Activated CD8-positive, alpha-beta memory T cell treated with anti-CD3 and anti-CD28 coated beads, Interleukin-2, amount 50 U/mL, for 48 hours (primary cell): ENCODE measurements at regions not wholly inside any gene's neighbourhood (a gene's known extent, or its start where the extent isn't known, plus 50 kb on each side); places are given as distances from the start of the nearest gene placed in this dataset.

Source experiments
- DNase-seq: peaks from one replicate; pipeline ENCODE4 v3.0.0-alpha.2; 2020

GRCh38 chr1:56216218-56216617 lies 363.1 kb downstream of the PLPP3 start:
- DNase-seq: no peak

- DNase-seq: no peak
Observed at GRCh38 chr1:56215771-56216170, 363.6 kb downstream of the PLPP3 start.

DNA sequence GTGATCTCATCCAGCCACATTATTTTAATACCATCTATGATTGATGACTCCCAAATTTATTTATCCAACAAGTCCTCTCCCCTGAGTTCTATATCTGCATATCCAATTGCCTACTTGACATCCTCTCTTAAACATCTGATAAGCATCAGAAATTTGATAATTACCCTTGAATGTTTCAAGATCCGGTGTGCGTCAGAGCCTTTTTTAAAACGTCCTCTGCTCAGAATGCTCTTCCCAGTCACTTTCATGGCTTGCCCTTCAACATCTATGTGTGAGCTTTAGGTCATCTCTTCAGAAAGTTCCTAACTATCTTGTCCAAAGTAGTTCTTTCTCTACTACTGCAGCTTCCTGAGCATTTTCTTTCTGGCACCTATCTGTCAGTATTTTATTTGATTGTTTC lies 364.3 kb downstream of the PLPP3 start:
- no peak for DNase-seq

- no peak for DNase-seq
Observed at GRCh38 chr1:56213068-56213467, 366.3 kb downstream of the PLPP3 start.

DNA sequence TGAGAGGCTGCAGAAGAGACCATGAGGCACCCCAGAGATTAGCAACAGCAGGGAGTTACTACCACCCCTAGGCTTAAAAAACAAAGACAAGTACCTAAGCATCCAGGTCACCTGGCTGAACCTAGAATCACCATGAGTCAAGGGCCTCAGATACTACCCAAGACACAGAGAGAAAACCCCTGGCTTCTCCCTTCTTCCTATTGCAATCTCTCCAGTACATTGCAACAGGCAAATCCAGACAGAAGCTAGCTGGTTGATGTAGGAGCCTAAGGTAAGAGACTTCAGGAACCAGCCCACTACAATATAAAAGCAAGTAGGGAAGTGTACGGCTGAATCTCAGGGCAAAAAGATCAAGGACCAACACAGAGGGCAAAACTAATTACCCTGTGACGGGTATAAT lies 367.2 kb downstream of the PLPP3 start:
- DNase-seq: no peak

DNA sequence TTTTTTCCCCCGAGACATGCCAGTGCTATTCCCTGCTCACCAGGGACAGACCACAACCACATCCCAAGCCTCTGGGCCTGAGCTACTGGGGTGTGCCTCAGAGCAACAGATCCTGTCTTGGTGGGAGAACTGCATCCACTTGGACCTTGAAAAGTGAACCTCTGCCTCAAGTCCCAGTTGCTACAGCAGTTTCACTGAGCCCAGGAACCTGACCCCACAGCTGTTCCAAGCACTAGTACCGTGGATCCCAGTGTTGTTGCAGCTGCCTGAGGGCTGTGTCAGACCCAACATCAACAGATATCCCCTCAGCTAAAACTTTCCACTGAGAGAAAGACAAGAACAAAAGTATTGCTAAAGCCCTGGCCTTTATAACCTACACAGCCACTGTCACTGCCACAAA lies 373.0 kb downstream of the PLPP3 start:
- no peak for DNase-seq

- DNase-seq: no peak
Observed at GRCh38 chr1:56204206-56204605, 375.2 kb downstream of the PLPP3 start.

- no peak for DNase-seq
Observed at GRCh38 chr1:56202796-56203492, 376.4 kb downstream of the PLPP3 start.

DNA sequence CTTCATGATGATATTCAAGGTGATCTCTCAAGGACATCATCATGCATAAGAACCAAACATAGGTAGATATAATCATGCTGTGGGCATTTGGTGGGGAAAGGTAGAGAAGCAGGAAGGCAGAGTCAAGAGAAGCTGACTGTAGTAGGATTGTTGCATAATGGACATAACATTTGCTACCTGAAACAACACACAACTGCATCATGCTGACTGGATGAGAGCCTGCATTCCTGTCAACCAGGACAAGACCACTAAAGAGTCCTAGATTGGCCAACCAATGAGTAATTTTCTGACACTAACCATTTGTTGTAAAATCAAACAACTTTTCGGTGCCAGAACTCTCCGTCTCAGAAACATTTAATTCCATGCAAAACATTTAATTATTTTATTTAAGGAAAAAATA lies 377.2 kb downstream of the PLPP3 start:
- DNase-seq: no peak

DNA sequence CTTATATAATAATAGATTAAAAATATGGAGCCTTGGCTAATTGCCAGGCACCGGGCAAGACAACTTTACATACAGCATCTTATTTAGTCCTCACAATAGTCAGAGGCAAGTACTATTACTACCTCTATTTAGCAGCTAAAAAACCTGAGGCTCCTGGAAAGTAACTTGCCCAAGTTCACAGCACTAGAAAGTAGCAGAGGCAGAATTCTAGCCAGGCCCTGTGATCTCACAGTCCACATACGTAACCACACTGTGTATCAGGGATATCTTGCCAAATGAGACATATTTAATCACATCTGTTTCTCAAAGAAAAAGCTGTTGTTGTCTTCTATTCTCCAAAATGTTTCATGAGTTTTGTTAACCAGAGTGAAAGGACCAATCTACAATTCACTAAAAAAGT lies 378.5 kb downstream of the PLPP3 start:
- DNase-seq: no peak

DNA sequence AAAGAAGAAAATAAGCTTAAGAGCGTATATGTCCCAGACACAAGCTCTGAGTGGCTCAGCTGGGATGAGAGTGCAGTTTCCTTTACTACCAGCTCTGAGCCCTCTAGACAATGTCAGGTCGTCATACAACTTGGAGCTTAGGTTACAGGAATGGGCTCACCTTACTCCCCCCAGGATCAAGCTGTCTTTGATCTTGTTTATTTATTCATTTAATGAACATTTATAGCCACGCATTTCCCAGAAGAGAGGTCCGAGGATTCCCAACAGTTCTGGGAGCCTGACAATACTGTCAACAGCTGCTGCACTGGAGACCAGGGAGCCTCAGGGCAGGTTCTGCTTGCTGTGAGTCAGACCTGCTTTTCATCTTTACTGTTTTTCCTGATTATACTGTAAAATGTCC lies 378.9 kb downstream of the PLPP3 start:
- no peak for DNase-seq

DNA sequence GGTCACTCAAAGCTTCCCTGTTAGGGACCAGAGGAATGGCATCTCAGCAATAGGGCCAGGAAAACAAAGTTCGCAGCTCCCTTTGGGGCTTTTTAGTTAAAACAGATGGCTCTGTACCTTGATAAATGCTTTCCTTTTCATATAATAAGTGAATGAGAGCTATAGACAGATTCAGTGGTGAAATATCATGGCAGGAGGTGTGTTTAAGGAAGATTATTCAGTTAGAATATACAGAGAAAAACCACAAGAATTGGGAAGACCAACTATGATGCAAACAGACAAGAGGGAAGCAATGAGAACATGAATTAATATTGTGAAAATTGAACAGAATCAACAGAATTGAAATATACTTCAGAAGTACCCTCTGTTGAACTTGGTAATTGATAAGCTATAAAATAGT lies 379.4 kb downstream of the PLPP3 start:
- DNase-seq: no peak

GRCh38 chr1:56199061-56199460 lies 380.3 kb downstream of the PLPP3 start:
- no peak for DNase-seq

GRCh38 chr1:56197946-56198345 lies 381.4 kb downstream of the PLPP3 start:
- DNase-seq: no peak

DNA sequence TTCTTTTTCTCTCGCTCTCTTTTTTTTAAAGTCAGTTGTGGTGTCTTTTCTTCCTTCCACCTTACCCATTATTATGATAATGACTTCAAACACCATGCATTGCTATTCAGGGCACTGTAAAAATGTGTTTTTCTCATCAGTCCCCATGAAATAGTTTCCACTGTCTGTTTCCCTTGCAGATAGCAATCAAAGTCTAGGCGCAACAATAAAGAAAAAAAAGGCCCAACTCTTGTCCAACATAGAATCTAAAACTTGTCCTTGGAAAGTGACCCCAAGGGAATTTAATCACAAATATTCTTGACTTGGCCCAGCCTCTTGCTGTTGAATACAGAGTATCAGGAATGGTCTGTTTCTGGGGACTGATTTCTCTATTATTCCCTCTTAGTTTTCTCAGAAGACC lies 382.5 kb downstream of the PLPP3 start:
- DNase-seq: no peak

GRCh38 chr1:56194701-56195300 lies 384.6 kb downstream of the PLPP3 start:
- no peak for DNase-seq

GRCh38 chr1:56193656-56194055 lies 385.7 kb downstream of the PLPP3 start:
- DNase-seq: no peak

DNA sequence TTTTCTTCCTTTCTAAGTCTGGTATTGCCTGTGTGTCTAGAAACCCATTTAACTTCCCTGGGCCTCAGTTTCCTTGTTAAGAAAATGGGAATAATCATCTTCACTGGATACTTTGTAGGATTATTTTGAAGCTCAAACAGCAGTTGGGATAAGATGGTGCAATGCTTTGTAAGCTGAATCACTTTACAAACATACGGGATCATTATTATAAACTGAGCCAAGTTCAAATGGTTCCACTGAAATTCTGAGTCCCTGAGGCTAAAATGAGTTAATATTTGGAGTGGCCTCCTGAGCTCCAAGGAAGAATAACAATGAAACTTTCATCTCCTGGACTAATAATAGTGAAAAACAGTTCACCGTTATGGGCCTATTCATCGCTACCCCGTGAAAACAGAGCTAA lies 388.0 kb downstream of the PLPP3 start:
- no peak for DNase-seq

DNA sequence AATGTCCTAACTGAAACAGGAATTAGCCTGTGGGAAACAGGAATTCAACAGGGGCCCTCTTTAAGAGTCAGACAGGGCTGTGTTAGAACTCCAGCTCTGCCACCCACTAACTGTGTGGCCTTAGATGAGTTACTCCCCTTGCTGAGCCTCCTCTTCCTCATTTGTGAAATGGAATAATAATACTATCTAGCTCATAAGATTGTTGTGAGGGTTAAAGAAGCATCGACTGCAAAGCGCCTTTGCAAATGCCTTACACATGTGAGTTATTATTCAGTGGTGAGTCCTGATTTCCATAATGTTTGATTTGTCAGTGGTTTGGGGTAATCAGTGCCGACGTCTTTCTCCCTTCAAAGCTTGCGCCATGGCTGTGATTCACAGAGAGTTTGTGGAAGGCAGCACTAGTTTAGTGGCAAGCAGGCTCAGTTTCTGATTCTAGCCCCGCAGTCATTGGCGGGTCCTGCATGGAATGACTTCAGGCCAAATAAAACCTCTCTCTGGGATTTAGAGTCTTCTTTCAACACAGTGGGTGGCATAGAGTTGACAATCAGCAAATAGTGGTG lies 388.5 kb downstream of the PLPP3 start:
- DNase-seq: no peak

DNA sequence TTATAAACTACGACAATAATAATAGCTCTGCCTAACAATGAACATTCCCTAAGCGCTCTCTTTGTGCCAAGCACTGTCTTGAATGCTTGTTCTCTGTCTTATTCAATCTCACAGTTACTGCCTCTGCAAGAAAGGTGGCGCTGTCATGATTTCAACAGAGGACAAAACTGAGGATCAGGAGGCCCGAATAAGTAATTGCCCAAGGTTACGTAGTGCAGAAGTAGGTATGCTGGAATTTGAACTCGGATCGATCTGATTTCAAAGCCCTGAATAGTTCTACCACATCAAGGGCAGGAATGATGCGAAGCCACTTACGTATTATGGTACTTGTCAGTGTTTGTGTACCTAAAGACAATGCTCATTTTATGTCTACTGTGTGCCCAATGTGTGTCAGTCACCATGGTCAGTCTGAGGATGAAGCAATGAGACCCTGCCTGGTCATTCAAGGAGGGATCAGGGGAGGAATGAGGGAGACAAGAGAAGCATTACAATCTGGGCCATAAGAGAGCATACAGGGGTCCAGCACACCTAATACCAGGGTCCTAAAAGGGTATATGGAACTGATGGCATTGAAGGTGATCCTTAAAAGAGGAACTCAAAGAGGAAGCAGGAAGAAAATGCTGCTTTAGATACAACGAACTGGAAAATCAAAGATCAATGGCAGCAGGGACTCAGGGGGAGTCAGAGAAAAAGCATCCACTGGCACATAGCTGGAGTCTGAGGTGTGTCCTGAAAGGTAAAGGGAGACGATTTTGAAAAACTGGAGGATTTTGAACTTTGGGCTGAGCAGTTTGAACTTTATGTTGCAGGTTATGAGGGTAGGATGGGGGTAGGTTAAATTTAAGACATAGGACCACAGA lies 389.2 kb downstream of the PLPP3 start:
- DNase-seq: no peak

DNA sequence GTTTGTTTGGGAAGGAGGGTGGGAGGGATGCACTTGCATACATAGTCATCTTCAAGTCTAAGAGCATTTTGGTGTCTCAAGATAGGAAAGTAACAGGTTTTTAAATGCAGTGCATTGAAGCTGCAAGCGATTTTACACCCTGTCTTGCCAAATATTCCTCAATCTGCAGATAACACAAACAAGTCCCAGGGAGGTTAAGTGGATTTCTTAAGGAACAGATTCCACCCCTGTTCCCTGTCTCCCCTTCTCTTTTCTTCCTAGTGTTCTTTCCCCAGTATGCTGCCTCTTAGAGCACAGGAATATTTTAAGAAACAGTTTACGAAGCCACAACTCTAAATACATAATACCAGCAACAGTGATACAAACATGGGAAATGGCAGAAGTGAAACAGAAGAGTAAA lies 389.9 kb downstream of the PLPP3 start:
- no peak for DNase-seq

GRCh38 chr1:56188855-56189254 lies 390.5 kb downstream of the PLPP3 start:
- DNase-seq: no peak

DNA sequence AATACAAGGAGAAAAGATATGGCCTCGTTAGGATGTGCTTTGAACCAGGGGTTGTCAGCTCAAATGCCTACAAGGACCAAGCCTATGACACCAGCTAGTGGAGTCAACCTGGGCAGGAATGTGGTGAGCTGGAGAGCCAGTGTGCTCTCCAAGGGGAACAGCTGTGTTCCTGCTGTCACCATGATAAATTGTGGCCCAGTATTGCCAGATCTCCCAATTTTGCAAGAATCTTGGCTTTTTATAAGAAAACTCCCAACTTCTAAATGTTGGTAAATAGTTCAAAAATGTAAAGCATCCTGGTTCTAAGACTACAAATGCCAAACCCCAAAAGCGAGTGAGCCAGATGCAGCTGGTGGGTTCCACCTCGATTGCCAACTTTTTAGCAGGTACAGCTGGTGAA lies 391.1 kb downstream of the PLPP3 start:
- no peak for DNase-seq

- no peak for DNase-seq
Observed at GRCh38 chr1:56187405-56187804, 392.0 kb downstream of the PLPP3 start.
